ENCODE measurements at regions not wholly inside any gene's neighbourhood (a gene's known extent, or its start where the extent isn't known, plus 50 kb on each side); places are given as distances from the start of the nearest gene placed in this dataset.

GRCh38 chr11:46202149-46202548 is 75.3 kb upstream of the CREB3L1 start:
- no TSS peak for BruUV-seq (replicated peaks)
- no peak overlapping the region for H2AFZ ChIP-seq (ENCODE audit: low read depth, low read length)
- no peak for DNase-seq (ENCODE audit: low read depth, low spot score)
- no peak overlapping the region for H3K4me2 ChIP-seq (ENCODE audit: insufficient read depth, low read length)
- CTCF ChIA-PET = no interaction called here
- no peaks in the 10 kb centered on the region for H3K79me2 ChIP-seq (ENCODE audit: control insufficient read depth, insufficient read depth, low read length)
- H3K9me1 ChIP-seq (replicated peaks; ENCODE audit: control insufficient read depth, extremely low read depth, insufficient read depth, low read length) = no peaks in the 10 kb centered on the region
- H3K9me3 ChIP-seq (replicated peaks; ENCODE audit: control insufficient read depth, insufficient read depth, low read length) = no peaks in the 10 kb centered on the region
- H4K20me1 ChIP-seq (replicated peaks; ENCODE audit: control insufficient read depth, extremely low read depth, insufficient read depth, low read length) = no peaks in the 10 kb centered on the region
- H3K27me3 ChIP-seq (ENCODE audit: control insufficient read depth in 2 of 2, insufficient read depth in 2 of 2, low read length in 2 of 2) = peaks cover 10 to 11% of the 10 kb centered on the region in 2 experiments
- no peak for TF ChIP-seq POLR2A (IDR thresholded peaks at IDR 0.05; ENCODE audit: low read depth, low read length)
- no peak for TF ChIP-seq POLR2AphosphoS5 (IDR thresholded peaks at IDR 0.05; ENCODE audit: insufficient read depth, low read depth, low read length)
- no peak for TF ChIP-seq JUN (IDR thresholded peaks at IDR 0.05; ENCODE audit: borderline replicate concordance, insufficient read depth, insufficient read length, low read depth)
- H3K4me3 ChIP-seq (replicated peaks in 1 of 3; ENCODE audit: insufficient read depth in 1 of 3, low read depth in 1 of 3, low read length in 3 of 3) = no peak overlapping the region
- intact Hi-C loops (cut with micrococcal nuclease) = no loop called here
- POLR2A ChIA-PET = no interaction called here
- no peak for FAIRE-seq
- no peak overlapping the region for H3K27ac ChIP-seq (ENCODE audit: insufficient read depth, low read depth, low read length)
- dilution Hi-C loops (cut with MboI; ENCODE audit: extremely low pct_ligation_motif_present, low sequenced_read_pairs) = no loop called here
- no peaks in the 10 kb centered on the region for H3K36me3 ChIP-seq (ENCODE audit: control insufficient read depth in 2 of 2, extremely low read depth in 1 of 2, insufficient read depth in 2 of 2, low read length in 2 of 2)
- no peak overlapping the region for H3K9ac ChIP-seq (replicated peaks; ENCODE audit: extremely low read depth, insufficient read depth, low read length)
- H3K4me1 ChIP-seq (ENCODE audit: control insufficient read depth, extremely low read depth, insufficient read depth, low read length) = no peaks in the 10 kb centered on the region

GRCh38 chr11:46200537-46201281 is 76.8 kb upstream of the CREB3L1 start:
- dilution Hi-C loops (cut with MboI; ENCODE audit: extremely low pct_ligation_motif_present, low sequenced_read_pairs) (no loop called here), intact Hi-C loops (cut with micrococcal nuclease) (no loop called here)
- TF ChIP-seq POLR2A (IDR thresholded peaks at IDR 0.05; ENCODE audit: low read depth, low read length) = no peak
- no peak for TF ChIP-seq FOS (IDR thresholded peaks at IDR 0.05; ENCODE audit: borderline replicate concordance, insufficient read depth, low read length)
- TF ChIP-seq GATA2 (IDR thresholded peaks at IDR 0.05; ENCODE audit: insufficient read depth, insufficient read length, low read depth, low read length) = no peak
- TF ChIP-seq JUN (IDR thresholded peaks at IDR 0.05; ENCODE audit: borderline replicate concordance, insufficient read depth, insufficient read length, low read depth) = no peak
- no peak for TF ChIP-seq POLR2AphosphoS5 (IDR thresholded peaks at IDR 0.05; ENCODE audit: insufficient read depth, low read depth, low read length)
- H3K9ac ChIP-seq (replicated peaks; ENCODE audit: extremely low read depth, insufficient read depth, low read length) = no peak overlapping the region
- FAIRE-seq (no peak), DNase-seq (ENCODE audit: low read depth, low spot score) (no peak)
- H3K4me1 ChIP-seq (ENCODE audit: control insufficient read depth, extremely low read depth, insufficient read depth, low read length) = no peaks in the 10 kb centered on the region
- H4K20me1 ChIP-seq (replicated peaks; ENCODE audit: control insufficient read depth, extremely low read depth, insufficient read depth, low read length) = no peaks in the 10 kb centered on the region
- peaks cover 12 to 13% of the 10 kb centered on the region in 2 experiments for H3K27me3 ChIP-seq (ENCODE audit: control insufficient read depth in 2 of 2, insufficient read depth in 2 of 2, low read length in 2 of 2)
- no peak overlapping the region for H3K4me2 ChIP-seq (ENCODE audit: insufficient read depth, low read length)
- H3K27ac ChIP-seq (ENCODE audit: insufficient read depth, low read depth, low read length) = no peak overlapping the region
- no TSS peak for BruUV-seq (replicated peaks)
- H3K36me3 ChIP-seq (ENCODE audit: control insufficient read depth in 2 of 2, extremely low read depth in 1 of 2, insufficient read depth in 2 of 2, low read length in 2 of 2) = no peaks in the 10 kb centered on the region
- POLR2A ChIA-PET = no interaction called here
- CTCF ChIA-PET = no interaction called here
- H3K4me3 ChIP-seq (replicated peaks in 1 of 3; ENCODE audit: insufficient read depth in 1 of 3, low read depth in 1 of 3, low read length in 3 of 3) = no peak overlapping the region
- no peaks in the 10 kb centered on the region for H3K79me2 ChIP-seq (ENCODE audit: control insufficient read depth, insufficient read depth, low read length)
- no peaks in the 10 kb centered on the region for H3K9me1 ChIP-seq (replicated peaks; ENCODE audit: control insufficient read depth, extremely low read depth, insufficient read depth, low read length)
- no peaks in the 10 kb centered on the region for H3K9me3 ChIP-seq (replicated peaks; ENCODE audit: control insufficient read depth, insufficient read depth, low read length)
- H2AFZ ChIP-seq (ENCODE audit: low read depth, low read length) = no peak overlapping the region

All from endothelial cell of umbilical vein (primary cell).